D721Med (cell line): ENCODE measurements at regions not wholly inside any gene's neighbourhood (a gene's known extent, or its start where the extent isn't known, plus 50 kb on each side); places are given as distances from the start of the nearest gene placed in this dataset.
"Not testable (repeated sequence)": the region's sequence is repeated elsewhere in the genome, so short reads cannot be mapped to it uniquely, and the experiment has no call there.

Experiments
- DNase-seq: peaks from one replicate; pipeline ENCODE4 v3.0.0; 2011; ENCODE audit warnings: low spot score; ENCODE audit not compliant: insufficient read length
- FAIRE-seq: peaks from 2 replicates; lab custom pipeline; 2011; peaks lifted over from hg19 to GRCh38; lab: Jason Lieb, UNC
- TF ChIP-seq, protein P1 (sequence below): IDR thresholded peaks from 2 replicates; pipeline ENCODE4 v1.5.1; 2012; ENCODE audit warnings: mild to moderate bottlenecking, control low read depth; ENCODE audit not compliant: insufficient read depth; ENCODE audit errors: missing control alignments

DNA sequence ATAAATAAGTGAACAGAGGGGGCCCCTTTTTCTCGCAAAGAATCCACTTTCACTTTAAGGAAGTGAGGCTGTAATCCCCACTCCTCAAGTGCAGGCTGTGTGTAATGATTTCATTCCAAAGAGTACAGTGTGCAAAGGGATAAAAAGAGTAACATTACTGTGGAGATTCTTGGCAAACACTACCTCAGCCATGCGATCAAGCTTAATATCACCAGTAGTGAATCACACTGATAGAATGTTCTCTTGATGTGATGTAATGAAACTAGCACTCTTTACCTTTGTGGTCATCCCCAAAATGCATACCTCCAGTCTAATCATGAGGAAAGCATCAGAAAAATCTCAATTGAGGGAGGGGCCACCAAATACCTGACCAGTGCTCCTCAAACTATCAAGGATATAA, 246.1 kb upstream of the CHORDC1 start:
- DNase-seq (no peak), FAIRE-seq (no peak)
- TF ChIP-seq, protein P1, sequence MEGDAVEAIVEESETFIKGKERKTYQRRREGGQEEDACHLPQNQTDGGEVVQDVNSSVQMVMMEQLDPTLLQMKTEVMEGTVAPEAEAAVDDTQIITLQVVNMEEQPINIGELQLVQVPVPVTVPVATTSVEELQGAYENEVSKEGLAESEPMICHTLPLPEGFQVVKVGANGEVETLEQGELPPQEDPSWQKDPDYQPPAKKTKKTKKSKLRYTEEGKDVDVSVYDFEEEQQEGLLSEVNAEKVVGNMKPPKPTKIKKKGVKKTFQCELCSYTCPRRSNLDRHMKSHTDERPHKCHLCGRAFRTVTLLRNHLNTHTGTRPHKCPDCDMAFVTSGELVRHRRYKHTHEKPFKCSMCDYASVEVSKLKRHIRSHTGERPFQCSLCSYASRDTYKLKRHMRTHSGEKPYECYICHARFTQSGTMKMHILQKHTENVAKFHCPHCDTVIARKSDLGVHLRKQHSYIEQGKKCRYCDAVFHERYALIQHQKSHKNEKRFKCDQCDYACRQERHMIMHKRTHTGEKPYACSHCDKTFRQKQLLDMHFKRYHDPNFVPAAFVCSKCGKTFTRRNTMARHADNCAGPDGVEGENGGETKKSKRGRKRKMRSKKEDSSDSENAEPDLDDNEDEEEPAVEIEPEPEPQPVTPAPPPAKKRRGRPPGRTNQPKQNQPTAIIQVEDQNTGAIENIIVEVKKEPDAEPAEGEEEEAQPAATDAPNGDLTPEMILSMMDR, result no peak

DNA sequence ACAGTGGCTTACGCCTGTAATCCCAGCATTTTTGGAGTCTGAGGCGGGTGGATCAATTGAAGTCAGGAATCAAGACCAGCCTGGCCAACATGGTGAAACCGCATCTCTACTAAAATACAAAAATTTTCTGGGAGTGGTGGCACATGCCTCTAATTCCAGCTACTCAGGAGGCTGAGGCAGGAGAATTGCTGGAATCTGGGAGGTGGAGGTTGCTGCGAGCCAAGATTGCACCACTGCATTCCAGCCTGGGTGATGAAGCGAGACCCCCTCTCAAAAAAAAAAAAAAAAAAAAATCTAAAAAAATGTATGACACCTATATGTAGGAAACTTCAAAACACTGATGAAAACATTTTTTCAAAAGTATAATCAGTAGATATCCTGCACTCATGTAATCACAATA, 242.7 kb upstream of the CHORDC1 start:
- FAIRE-seq, result no peak
- TF ChIP-seq, protein P1, result no peak
- no peak for DNase-seq

DNA sequence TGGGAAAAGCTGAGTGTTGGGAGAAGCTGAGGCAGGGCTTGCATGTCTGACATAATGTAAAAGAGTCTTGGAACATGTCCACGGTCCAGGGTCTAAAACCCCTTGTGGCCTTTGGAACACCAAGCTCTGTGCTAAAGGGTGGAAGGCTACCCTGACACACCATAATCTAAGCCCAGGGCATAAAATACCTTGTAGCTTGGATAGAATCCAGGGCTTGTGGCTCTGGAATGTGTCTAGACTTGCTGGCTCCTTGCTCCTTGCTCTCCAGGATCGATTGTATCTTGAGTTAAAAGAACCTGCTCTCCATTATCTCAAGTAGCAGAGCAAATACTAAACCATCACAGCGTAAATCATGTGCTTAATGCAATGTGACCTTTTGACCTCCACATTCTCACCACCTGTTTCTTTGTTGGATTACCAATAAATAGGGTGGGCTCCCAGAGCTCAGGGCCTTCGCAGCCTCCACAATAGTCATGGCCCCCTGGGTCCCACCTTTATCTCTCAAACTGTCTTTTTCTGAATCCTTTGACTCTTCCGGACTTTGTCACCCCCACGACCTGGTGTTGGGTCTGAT, 232.6 kb upstream of the CHORDC1 start:
- not testable (repeated sequence) for FAIRE-seq, DNase-seq

- DNase-seq, result no peak
- TF ChIP-seq, protein P1, result no peak
- FAIRE-seq, result no peak
Measured at GRCh38 chr11:90453525-90453924, 230.7 kb upstream of the CHORDC1 start.

- DNase-seq (no peak), FAIRE-seq (no peak)
Measured at GRCh38 chr11:90449606-90450005, 226.8 kb upstream of the CHORDC1 start.

GRCh38 chr11:90448256-90448655, 225.4 kb upstream of the CHORDC1 start:
- TF ChIP-seq, protein P1, result no peak
- no peak for FAIRE-seq
- no peak for DNase-seq

More at GRCh38 chr11:90449606-90450005, 226.8 kb upstream of the CHORDC1 start:
- TF ChIP-seq, protein P1, result no peak

DNA sequence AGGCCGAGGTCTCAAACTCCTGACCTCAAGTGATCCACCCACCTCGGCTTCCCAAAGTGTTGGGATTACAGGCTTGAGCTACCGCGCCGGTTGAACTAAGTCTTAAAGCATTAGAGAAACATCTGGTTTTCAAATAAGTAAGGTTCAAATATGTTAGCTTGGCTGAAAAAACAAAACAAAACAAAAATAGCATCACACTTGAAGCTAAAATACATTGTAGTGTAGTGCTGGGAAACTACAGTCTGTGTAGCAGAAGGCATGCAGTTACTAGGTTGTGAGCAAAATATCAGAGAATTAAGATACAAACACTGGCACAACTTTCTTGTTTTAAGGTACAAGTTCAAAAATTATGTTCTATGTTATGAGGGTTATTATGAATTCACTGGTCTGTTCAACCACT, 224.8 kb upstream of the CHORDC1 start:
- TF ChIP-seq, protein P1, result no peak
- FAIRE-seq, result no peak

GRCh38 chr11:90446207-90446606, 223.4 kb upstream of the CHORDC1 start:
- TF ChIP-seq, protein P1, result no peak
- FAIRE-seq (no peak), DNase-seq (no peak)

More for the DNA sequence above, 224.8 kb upstream of the CHORDC1 start:
- DNase-seq, result no peak
